A673 (cell line): ENCODE measurements at regions not wholly inside any gene's neighbourhood (a gene's known extent, or its start where the extent isn't known, plus 50 kb on each side); places are given as distances from the start of the nearest gene placed in this dataset.
A peak's percentile ranks its signal among the peaks of the same experiment; 100 is the strongest.

Experiments
- BruUV-seq: library from RNA; stranded (reverse); fragments of 400-500 nt; replicated peaks from 2 replicates; lab custom pipeline; 2021; lab: Mats Ljungman, UMichigan
- CTCF ChIA-PET: fragments of 300-600 bp; sonication (Branson Sonifier 250); formaldehyde crosslinking; loops from one replicate; lab custom pipeline; 2022; ENCODE audit warnings: antibody characterized with exemption; lab: Charles Lee
- POLR2A ChIA-PET: fragments of 300-600 bp; sonication (Branson Sonifier 250); formaldehyde crosslinking; loops from one replicate; lab custom pipeline; 2022; ENCODE audit warnings: antibody characterized with exemption; ENCODE audit not compliant: low non-redundant PET; lab: Charles Lee
- DNase-seq: peaks from one replicate; pipeline ENCODE4 v3.0.0-alpha.2; 2015; ENCODE audit warnings: low spot score
- H3K27ac ChIP-seq: fragments of 200-600 bp; sonication (generic); 2 replicates; pipeline ENCODE4 v1.5.1; 2016; ENCODE audit warnings: mixed run types, low read depth, mild to moderate bottlenecking, mixed read lengths, antibody characterized with exemption, low read length; ENCODE audit not compliant: poor library complexity, severe bottlenecking
- H3K27me3 ChIP-seq: fragments of 200-600 bp; sonication (generic); replicated peaks from 2 replicates; pipeline ENCODE4 v1.6.1; 2017; ENCODE audit warnings: mixed run types, low read depth, mild to moderate bottlenecking, mixed read lengths, antibody characterized with exemption, low read length; ENCODE audit not compliant: insufficient read depth, poor library complexity
- H3K36me3 ChIP-seq: fragments of 200-600 bp; sonication (generic); 2 replicates; pipeline ENCODE4 v1.6.1; 2016; ENCODE audit warnings: mixed run types, mild to moderate bottlenecking, mixed read lengths, antibody characterized with exemption, low read length; ENCODE audit not compliant: insufficient read depth, poor library complexity, severe bottlenecking
- H3K4me1 ChIP-seq: fragments of 200-600 bp; sonication (generic); 2 replicates; pipeline ENCODE4 v1.6.1; 2017; ENCODE audit warnings: mixed run types, mild to moderate bottlenecking, mixed read lengths, antibody characterized with exemption, low read length; ENCODE audit not compliant: insufficient read depth, poor library complexity, severe bottlenecking
- H3K4me3 ChIP-seq: fragments of 200-600 bp; sonication (generic); 2 replicates; pipeline ENCODE4 v1.5.1; 2016; ENCODE audit warnings: low read depth, mixed run types, mild to moderate bottlenecking, mixed read lengths, low read length; ENCODE audit not compliant: poor library complexity, severe bottlenecking
- H3K9me3 ChIP-seq: fragments of 200-600 bp; sonication (generic); 2 replicates; pipeline ENCODE4 v1.6.1; 2016; ENCODE audit warnings: mixed run types, low read depth, mild to moderate bottlenecking, mixed read lengths, antibody characterized with exemption, low read length; ENCODE audit not compliant: poor library complexity, severe bottlenecking
- CTCF ChIP-seq: fragments of 300-800, 200-600 bp; sonication (generic); conservative IDR thresholded peaks from 2 replicates; pipeline ENCODE4 v1.5.1; 2017; ENCODE audit warnings: low read depth, mild to moderate bottlenecking, antibody characterized with exemption, low read length, moderate library complexity, mixed read lengths
- EZH2 ChIP-seq: fragments of 200-600 bp; sonication (generic); IDR thresholded peaks from 2 replicates; pipeline ENCODE4 v1.6.1; 2017; ENCODE audit warnings: borderline replicate concordance, low read depth, mild to moderate bottlenecking, mixed read lengths, antibody characterized with exemption, low read length; ENCODE audit not compliant: poor library complexity, severe bottlenecking
- intact Hi-C: fragments of 100-400 bp; cut with micrococcal nuclease; formaldehyde crosslinking; loops from one replicate; pipeline ENCODE4 v1.10.0; 2022; ENCODE audit not compliant: unreplicated experiment

DNA sequence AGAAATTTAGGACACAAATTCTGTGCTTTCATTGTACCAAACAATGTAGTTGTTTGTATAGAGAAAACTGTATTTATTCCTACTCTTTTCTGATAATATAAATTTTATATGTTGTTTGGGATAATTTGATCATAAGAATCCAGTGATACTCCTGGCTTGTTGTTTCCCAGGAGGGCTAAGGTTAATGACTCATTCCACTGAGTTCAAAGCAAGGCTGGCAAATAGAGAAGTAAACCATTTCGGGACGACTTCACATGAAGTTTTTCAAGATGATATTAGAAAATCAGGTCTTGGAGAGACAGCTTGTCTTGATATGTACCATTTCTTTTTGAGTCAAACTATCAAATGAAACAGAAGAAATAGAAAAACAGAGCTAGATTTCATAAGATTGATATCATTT is 326.1 kb upstream of the CNR1 start:
- Histone ChIP-seq H3K4me1 (no peaks in the 10 kb centered on the region), H3K4me3 (no peak overlapping the region), H3K27me3 (no peaks in the 10 kb centered on the region), H3K36me3 (no peaks in the 10 kb centered on the region), H3K9me3 (no peaks in the 10 kb centered on the region), H3K27ac (no peak overlapping the region)
- intact Hi-C loops = loop anchor here (10.0 kb wide), 1 partner anchor 373 kb away; no protein-coding TSS in a partner anchor
- no TSS peak for BruUV-seq
- no peak for TF ChIP-seq EZH2
- no peak for TF ChIP-seq CTCF
- DNase-seq = no peak
- CTCF ChIA-PET = interaction anchor here (0.6 to 1.1 kb wide), 2 partner anchors 273 to 1426 kb away, joined by 3 read pairs; no protein-coding TSS in a partner anchor
- POLR2A ChIA-PET = no interaction called here

- TF ChIP-seq CTCF = no peak
- TF ChIP-seq EZH2 = no peak
- H3K27ac ChIP-seq = no peak overlapping the region
- POLR2A ChIA-PET = interaction anchor here (0.5 kb wide), 1 partner anchor 1215 kb away, joined by 3 read pairs; no protein-coding TSS in a partner anchor
- H3K27me3 ChIP-seq = no peaks in the 10 kb centered on the region
- H3K4me3 ChIP-seq = no peak overlapping the region
- CTCF ChIA-PET = no interaction called here
- H3K36me3 ChIP-seq = no peaks in the 10 kb centered on the region
- intact Hi-C loops = loop anchor here (10.0 kb wide), 1 partner anchor 373 kb away; no protein-coding TSS in a partner anchor
- H3K4me1 ChIP-seq = no peaks in the 10 kb centered on the region
- no peaks in the 10 kb centered on the region for H3K9me3 ChIP-seq
- no TSS peak for BruUV-seq
- DNase-seq = peak; percentile 10
Measured at GRCh38 chr6:88491266-88491880, 325.2 kb upstream of the CNR1 start.

- no peak overlapping the region for H3K4me3 ChIP-seq
- DNase-seq = peak; percentile 63
- intact Hi-C loops = loop anchor here (10.0 kb wide), 1 partner anchor 374 kb away; no protein-coding TSS in a partner anchor
- BruUV-seq = no TSS peak
- no peaks in the 10 kb centered on the region for H3K27me3 ChIP-seq
- ChIA-PET CTCF (no interaction called here), POLR2A (interaction anchor here (0.5 kb wide), 1 partner anchor 1215 kb away, joined by 3 read pairs; no protein-coding TSS in a partner anchor)
- no peak overlapping the region for H3K27ac ChIP-seq
- H3K36me3 ChIP-seq = no peaks in the 10 kb centered on the region
- H3K4me1 ChIP-seq = no peaks in the 10 kb centered on the region
- H3K9me3 ChIP-seq = no peaks in the 10 kb centered on the region
- TF ChIP-seq EZH2 = no peak
- TF ChIP-seq CTCF = no peak
Measured at GRCh38 chr6:88490908-88491264, 324.7 kb upstream of the CNR1 start.
